ENCODE measurements at regions not wholly inside any gene's neighbourhood (a gene's known extent, or its start where the extent isn't known, plus 50 kb on each side); places are given as distances from the start of the nearest gene placed in this dataset.

- Histone ChIP-seq H2BK120ac (ENCODE audit: low read depth, low read length, poor library complexity, severe bottlenecking) (no peak overlapping the region), H3K4me1 (ENCODE audit: insufficient read depth, low read length) (no peaks in the 10 kb centered on the region), H2AK5ac (ENCODE audit: insufficient read length, low read length) (no peak overlapping the region), H3K9me3 (ENCODE audit: control insufficient read depth, low read depth, low read length) (no peaks in the 10 kb centered on the region), H3K23me2 (ENCODE audit: insufficient read length, low read depth, low read length, poor library complexity, severe bottlenecking) (no peaks in the 10 kb centered on the region), H3K4ac (ENCODE audit: low read depth, low read length) (no peak overlapping the region), H2BK20ac (ENCODE audit: low read depth, low read length, poor library complexity, severe bottlenecking) (no peak overlapping the region), H3T11ph (ENCODE audit: low read length) (no peak overlapping the region), H3K56ac (ENCODE audit: insufficient read length, low read depth, low read length) (no peak overlapping the region), H2BK5ac (ENCODE audit: insufficient read length, low read length) (no peak overlapping the region), H3K14ac (ENCODE audit: insufficient read depth, low read length) (no peak overlapping the region), H2BK12ac (ENCODE audit: insufficient read length, low read depth, low read length) (no peak overlapping the region), H3K27ac (ENCODE audit: insufficient read length, low read depth, low read length) (no peak overlapping the region), H2AFZ (ENCODE audit: low read length) (no peak overlapping the region), H4K20me1 (ENCODE audit: control insufficient read depth, insufficient read depth, insufficient read length) (no peaks in the 10 kb centered on the region), H3K79me2 (ENCODE audit: insufficient read depth, low read length) (no peaks in the 10 kb centered on the region), H4K8ac (replicated peaks; ENCODE audit: insufficient read length, low read depth, low read length) (no peak overlapping the region), H3K27me3 (ENCODE audit: insufficient read depth, low read length) (no peaks in the 10 kb centered on the region), H3K9ac (ENCODE audit: extremely low read depth, insufficient read length, low read length) (no peak overlapping the region), H4K91ac (ENCODE audit: insufficient read length, low read depth, low read length) (no peak overlapping the region), H3K18ac (ENCODE audit: insufficient read length, low read depth, low read length) (no peak overlapping the region), H4K5ac (ENCODE audit: insufficient read length, low read depth, low read length) (no peak overlapping the region), H3K4me2 (ENCODE audit: insufficient read depth, insufficient read length, low read length) (no peak overlapping the region), H3K23ac (ENCODE audit: insufficient read length, low read depth, low read length) (no peak overlapping the region), H2BK15ac (ENCODE audit: low read depth, low read length) (no peak overlapping the region), H3K79me1 (ENCODE audit: insufficient read depth, low read depth, low read length, poor library complexity, severe bottlenecking) (no peaks in the 10 kb centered on the region)
- peaks cover 2 to 6% of the 10 kb centered on the region in 2 experiments; a peak in 2 of 4 replicates for H3K4me1 Mint-ChIP-seq
- H3K36me3 Mint-ChIP-seq (ENCODE audit: insufficient read depth in 1 of 3, low read depth in 3 of 3) = peaks cover 5 to 15% (median 7%) of the 10 kb centered on the region in 3 experiments; a peak in 6 of 7 replicates
- no CpG with 5 or more reads among the region's 4 CpGs for WGBS (ENCODE audit: extremely low coverage, insufficient read length, low lambda C conversion rate)
- TF ChIP-seq CTCF (conservative IDR thresholded peaks at IDR 0.05) = no peak
- no peak overlapping the region for H3K4me3 Mint-ChIP-seq
- no peaks in the 10 kb centered on the region; the same call in 1 of the 2 replicates for H3K27me3 Mint-ChIP-seq (ENCODE audit: low read depth)
- DNase-seq = no peak
- no peak overlapping the region for H3K27ac Mint-ChIP-seq
- H3K9me3 Mint-ChIP-seq = peaks cover 5 to 11% of the 10 kb centered on the region in 2 experiments; a peak in 4 of 5 replicates
These were observed 582.4 kb upstream of the ADGRL3 start for GRCh38 chr4:60617731-60618130.

All from H9 (cell line).